ENCODE measurements at regions not wholly inside any gene's neighbourhood (a gene's known extent, or its start where the extent isn't known, plus 50 kb on each side); places are given as distances from the start of the nearest gene placed in this dataset.

GRCh38 chr6:166078294-166078693 lies 89.4 kb downstream of the TBXT start:
- TF ChIP-seq, protein P1, sequence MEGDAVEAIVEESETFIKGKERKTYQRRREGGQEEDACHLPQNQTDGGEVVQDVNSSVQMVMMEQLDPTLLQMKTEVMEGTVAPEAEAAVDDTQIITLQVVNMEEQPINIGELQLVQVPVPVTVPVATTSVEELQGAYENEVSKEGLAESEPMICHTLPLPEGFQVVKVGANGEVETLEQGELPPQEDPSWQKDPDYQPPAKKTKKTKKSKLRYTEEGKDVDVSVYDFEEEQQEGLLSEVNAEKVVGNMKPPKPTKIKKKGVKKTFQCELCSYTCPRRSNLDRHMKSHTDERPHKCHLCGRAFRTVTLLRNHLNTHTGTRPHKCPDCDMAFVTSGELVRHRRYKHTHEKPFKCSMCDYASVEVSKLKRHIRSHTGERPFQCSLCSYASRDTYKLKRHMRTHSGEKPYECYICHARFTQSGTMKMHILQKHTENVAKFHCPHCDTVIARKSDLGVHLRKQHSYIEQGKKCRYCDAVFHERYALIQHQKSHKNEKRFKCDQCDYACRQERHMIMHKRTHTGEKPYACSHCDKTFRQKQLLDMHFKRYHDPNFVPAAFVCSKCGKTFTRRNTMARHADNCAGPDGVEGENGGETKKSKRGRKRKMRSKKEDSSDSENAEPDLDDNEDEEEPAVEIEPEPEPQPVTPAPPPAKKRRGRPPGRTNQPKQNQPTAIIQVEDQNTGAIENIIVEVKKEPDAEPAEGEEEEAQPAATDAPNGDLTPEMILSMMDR (IDR thresholded peaks at IDR 0.05; ENCODE audit: insufficient read depth, low read length, poor library complexity, severe bottlenecking) = no peak
- TF ChIP-seq EZH2phosphoT487 (conservative IDR thresholded peaks at IDR 0.05; ENCODE audit: low read length) = no peak

All from SU-DHL-6 (cell line).